NOMO-1 treated with DMSO at 0.1 percent for 48 hours (cell line): ENCODE measurements at regions not wholly inside any gene's neighbourhood (a gene's known extent, or its start where the extent isn't known, plus 50 kb on each side); places are given as distances from the start of the nearest gene placed in this dataset.
"Not testable (repeated sequence)": the region's sequence is repeated elsewhere in the genome, so short reads cannot be mapped to it uniquely, and the experiment has no call there.

Source experiments
- DNase-seq: peaks from one replicate; lab custom pipeline; 2025; ENCODE audit not compliant: unreplicated experiment; lab: John Stamatoyannopoulos, UW

DNA sequence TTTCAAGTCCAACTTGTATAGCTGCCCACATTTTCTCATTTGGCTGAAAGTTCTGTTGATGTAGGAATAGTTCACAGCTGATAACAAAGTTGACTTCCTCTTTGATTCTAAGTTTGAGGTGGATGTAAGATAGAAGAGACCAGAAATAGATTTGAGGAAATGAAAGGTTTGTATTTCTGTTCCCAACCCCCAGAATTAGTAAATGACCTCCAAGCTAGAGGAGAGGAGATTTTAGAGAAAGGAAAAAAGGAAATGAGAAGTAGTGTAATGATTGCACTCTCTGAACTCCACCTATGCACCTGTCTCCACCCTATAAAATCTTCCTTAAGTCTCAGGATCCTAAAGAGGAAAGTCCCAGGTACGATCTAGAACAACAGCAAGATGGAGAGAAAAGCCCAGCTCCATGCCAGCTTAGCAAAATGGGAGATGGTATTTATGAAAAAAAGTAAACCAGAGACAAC, 130.4 kb upstream of the POC5 start:
- peak; percentile 94 for DNase-seq

DNA sequence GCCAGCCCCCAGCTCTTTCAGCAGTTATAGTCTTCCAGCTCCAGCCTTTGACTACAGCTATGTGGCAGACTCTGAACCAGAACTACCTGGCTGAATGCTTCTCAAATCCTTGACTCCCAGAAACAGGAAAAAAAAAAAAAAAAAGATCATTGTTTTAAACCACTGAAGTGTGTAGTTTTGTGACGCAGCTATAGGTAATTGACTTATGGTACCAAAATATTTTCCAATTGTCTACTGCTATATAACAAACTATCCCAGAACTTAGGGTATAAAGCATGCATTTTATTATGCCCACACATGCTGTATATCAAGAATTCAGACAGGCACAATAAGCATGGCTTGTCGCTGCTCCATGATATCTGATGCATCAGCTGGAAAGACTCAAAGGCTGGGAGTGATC, 127.1 kb upstream of the POC5 start:
- DNase-seq, result no peak

DNA sequence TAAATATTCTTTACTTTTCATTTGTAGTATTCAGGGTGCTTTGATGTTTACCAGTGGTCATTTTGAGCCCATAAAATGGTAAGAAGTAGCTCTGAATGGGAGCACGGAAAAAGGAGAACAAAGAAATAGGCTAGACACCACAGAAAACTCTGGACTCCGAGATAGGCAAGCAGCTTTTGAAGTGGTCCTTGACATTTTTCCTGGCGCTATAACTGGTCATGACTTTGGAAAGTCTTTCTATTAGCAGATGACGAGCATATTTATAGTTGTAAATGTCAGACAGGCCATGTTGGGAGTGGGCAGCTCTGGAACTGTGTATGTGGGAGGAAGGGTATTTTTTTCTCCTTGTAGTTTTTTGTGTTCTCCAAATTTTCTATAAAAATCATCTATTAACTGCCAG, 126.1 kb upstream of the POC5 start:
- no peak for DNase-seq

DNA sequence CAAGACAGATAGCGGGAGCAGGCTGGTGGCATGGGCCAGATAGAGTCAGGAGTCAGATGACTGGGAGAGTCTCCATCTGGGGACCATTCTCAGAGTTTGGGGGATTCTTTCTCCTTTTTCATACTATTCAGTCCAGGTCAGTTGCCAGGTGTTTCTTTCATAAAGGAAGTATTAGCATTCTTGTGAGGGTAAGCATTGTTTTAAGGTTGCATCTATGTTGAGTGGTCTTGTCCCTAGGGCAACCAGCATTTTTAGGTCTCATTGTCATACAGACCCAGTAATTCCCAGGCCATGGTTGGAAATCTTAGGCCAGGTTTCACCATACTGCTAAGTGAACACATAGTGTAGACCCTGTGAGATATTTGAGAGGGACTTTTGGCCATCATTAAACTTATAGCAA, 122.3 kb upstream of the POC5 start:
- no peak for DNase-seq

DNA sequence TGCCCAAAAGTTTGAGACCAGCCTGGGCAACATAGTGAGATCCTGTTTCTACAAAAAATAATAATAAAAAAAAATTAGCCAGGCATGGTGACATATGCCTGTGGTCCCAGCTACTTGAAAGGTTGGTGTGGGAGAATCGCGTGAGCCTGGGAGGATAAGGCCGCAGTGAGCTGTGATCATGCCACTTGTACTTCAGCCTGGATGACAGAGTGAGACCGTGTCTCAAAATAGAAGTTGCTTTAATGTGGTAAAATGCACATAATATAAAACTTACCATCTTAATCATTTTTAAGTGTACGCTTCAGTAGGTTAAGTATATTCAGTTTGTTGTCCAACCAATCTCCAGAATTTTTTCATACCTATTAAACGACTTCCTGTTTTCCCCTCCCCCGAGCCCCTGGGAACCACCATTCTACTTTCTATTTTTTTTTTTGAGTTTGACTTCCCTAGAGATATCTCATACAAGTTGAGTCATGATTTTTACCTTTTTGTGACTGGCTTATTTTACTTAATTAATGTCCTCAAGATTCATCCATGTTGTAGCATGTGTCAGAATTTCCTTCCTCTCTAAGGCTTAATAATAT, 120.1 kb upstream of the POC5 start:
- no peak for DNase-seq

DNA sequence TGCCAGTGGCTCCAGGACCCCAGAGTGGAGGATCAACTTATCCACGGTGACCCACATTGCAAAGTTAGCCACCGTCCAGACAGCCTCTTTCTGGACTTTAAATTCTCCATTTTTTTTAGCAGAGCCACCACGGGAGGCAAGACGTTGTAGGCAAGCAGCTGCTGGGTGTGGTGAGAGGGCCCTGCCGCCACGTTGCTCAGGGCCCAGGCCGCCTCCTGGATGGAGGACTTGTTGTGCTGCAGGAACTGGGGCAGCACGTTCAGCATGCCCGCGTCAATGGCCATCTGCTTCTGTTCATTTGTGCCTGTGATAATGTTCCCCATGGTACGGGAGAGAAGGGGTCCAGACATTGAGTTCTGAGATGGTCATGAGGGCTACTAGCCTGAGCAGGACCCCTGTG, 114.3 kb upstream of the POC5 start:
- no peak for DNase-seq

DNA sequence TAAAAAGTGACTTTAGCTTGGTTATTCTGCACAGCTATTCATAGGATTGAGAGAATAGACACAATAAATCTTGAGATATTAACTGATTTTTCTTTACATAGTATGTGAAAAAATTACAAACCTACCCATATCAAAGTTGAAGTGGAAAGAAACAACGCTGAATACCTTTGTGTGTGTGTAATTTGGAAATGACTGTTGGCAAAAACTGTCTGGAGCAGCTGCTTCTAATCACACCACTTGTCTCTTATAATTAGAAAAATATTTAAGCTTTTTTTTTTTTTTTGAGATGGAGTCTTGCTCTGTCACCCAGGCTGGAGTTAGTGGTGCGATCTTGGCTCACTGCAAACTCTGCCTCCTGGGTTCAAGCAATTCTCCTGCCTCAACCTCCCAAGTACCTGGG, 110.8 kb upstream of the POC5 start:
- DNase-seq, result no peak

DNA sequence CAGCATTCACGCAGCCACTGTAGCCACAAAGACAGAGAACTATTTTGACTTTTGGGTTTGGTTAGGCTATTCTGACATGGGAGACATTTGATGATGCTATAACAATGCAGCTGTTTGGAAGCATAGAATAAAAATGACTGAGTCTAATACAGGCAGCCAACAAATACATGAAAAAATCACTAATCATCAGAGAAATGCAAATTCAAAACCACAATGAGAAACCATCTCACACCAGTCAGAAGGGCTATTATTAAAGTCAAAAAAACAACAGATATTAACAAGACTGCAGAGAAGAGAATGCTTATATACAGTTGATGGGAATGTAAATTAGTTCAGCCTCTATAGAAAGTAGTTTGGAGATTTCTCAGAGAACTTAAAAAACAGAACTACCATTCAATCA, 107.1 kb upstream of the POC5 start:
- no peak for DNase-seq

DNA sequence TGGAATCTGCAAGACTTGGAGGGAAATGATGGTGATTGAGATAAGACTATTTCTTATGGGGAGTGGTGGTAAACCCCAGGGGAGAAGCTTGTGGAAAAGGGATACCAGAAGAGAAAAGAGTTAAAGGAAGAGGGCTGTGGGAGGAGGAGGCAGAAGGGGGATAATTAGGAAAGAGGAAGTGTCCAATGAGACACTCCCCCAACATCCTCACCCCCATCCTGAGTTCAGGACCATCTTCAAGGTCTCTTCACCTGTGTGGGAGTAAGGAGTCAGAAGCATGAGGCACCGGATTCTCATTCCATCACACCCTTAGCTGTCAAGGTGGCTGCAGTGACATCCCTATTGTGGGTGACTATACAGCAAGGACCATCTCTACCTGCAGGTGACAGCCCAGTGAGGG, 106.6 kb upstream of the POC5 start:
- DNase-seq, result no peak

DNA sequence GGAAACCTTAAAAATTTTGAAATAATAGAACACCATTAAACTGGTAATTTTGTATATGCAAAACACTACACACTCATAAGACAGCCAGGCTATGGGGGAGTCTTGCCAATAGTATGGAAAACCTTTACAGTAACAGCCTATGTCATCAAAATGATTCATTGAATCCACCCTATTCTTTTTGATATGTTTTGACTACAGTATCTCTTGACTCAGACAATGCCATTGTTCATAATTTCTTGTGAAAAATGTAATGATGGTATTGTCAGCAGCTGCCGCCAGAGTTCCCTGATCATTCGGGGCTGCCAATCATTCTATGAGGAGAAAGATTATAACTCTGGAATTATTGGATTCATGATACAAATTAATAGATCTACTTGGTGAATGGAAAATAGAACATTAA, 101.4 kb upstream of the POC5 start:
- DNase-seq, result no peak

DNA sequence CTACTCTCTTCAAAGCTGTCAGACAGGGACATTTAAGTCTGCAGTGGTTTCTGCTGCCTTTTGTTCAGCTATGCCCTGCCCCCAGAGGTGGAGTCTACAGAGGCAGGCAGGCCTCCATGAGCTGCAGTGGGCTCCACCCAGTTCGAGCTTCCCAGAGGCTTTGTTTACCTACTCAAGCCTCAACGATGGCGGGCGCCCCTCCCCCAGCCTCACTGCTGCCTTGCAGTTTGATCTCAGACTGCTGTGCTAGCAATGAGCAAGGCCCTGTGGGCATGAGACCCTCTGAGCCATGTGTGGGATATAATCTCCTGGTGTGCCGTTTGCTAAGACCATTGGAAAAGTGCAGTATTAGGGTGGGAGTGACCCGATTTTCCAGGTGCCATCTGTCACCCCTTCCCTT, 82.5 kb upstream of the POC5 start:
- DNase-seq, result not testable (repeated sequence)

DNA sequence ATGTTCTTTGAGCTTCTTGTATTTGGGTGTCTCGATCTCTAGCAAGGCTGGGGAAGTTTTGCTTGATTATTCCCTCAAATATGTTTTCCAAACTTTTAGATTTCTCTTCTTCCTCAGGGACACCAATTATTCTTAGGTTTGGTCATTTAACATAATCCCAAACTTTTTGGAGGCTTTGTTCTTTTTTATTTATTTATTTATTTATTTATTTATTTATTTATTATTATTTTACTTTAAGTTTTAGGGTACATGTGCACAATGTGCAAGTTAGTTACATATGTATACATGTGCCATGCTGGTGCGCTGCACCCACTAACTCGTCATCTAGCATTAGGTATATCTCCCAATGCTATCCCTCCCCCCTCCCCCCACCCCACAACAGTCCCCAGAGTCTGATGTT, 52.1 kb upstream of the POC5 start:
- not testable (repeated sequence) for DNase-seq
